SK-N-SH (cell line): ENCODE measurements at regions not wholly inside any gene's neighbourhood (a gene's known extent, or its start where the extent isn't known, plus 50 kb on each side); places are given as distances from the start of the nearest gene placed in this dataset.

Experiments used
- CTCF ChIA-PET: fragments of 300-600, 350-600 bp; formaldehyde crosslinking; extraction: SDS; loops from one replicate; lab custom pipeline; 2021; lab: Yijun Ruan, JAX
- POLR2A ChIA-PET: fragments of 350-600 bp; sonication (Branson Sonifier 250); formaldehyde crosslinking; extraction: SDS; loops from one replicate; lab custom pipeline; 2020; ENCODE audit warnings: antibody characterized with exemption, inconsistent platforms; lab: Yijun Ruan, JAX
- DNase-seq: peaks from one replicate; pipeline ENCODE4 v3.0.0; 2012
- H2AFZ ChIP-seq: fragments of 200-600 bp; sonication (generic); 2 replicates; pipeline ENCODE4 v1.8.1; 2016; ENCODE audit warnings: antibody characterized with exemption, mild to moderate bottlenecking, low read depth
- H3F3A ChIP-seq: fragments of 200-600 bp; sonication (generic); replicated peaks from 2 replicates; pipeline ENCODE3; 2016; ENCODE audit warnings: antibody characterized with exemption, mild to moderate bottlenecking; ENCODE audit not compliant: insufficient read depth
- H3K27ac ChIP-seq, 2 experiments: fragments of 200-500 bp in 1 of 2; fragments of 200-600 bp in 1 of 2; sonication (Bioruptor generic) in 1 of 2; sonication (generic), shearing (Covaris generic) in 1 of 2; 2 replicates each; pipeline versions ENCODE4 v1.5.1 to v1.6.1; 2014 to 2016; ENCODE audit warnings: low read depth in 2 of 2, inconsistent platforms in 1 of 2, low read length in 1 of 2, mild to moderate bottlenecking in 1 of 2, mixed read lengths in 1 of 2
- H3K27me3 ChIP-seq: fragments of 200-600 bp; sonication (generic), shearing (Covaris generic); 2 replicates; pipeline ENCODE4 v1.6.1; 2016; ENCODE audit warnings: mixed run types; ENCODE audit not compliant: insufficient read depth
- H3K36me3 ChIP-seq, 2 experiments: fragments of 200-500 bp in 1 of 2; fragments of 200-600 bp in 1 of 2; sonication (Bioruptor generic) in 1 of 2; sonication (generic) in 1 of 2; replicated peaks in 1 of 2; 2 replicates each; pipeline versions ENCODE3 to v1.5.1; 2014 to 2016; ENCODE audit warnings: low read length in 1 of 2, mild to moderate bottlenecking in 1 of 2; ENCODE audit not compliant: insufficient read depth in 2 of 2, control insufficient read depth in 1 of 2
- H3K4me1 ChIP-seq, 2 experiments: fragments of 200-500 bp in 1 of 2; fragments of 200-600 bp in 1 of 2; sonication (Bioruptor generic) in 1 of 2; sonication (generic), shearing (Covaris generic) in 1 of 2; 2 replicates each; pipeline versions ENCODE4 v1.5.1 to v1.6.1; 2014 to 2016; ENCODE audit warnings: low read depth in 1 of 2, low read length in 1 of 2, mixed run types in 1 of 2; ENCODE audit not compliant: insufficient read depth in 2 of 2, control insufficient read depth in 1 of 2
- H3K4me2 ChIP-seq: fragments of 200-600 bp; sonication (generic), shearing (Covaris generic); 2 replicates; pipeline ENCODE4 v1.6.1; 2017; ENCODE audit warnings: mixed run types
- H3K4me3 ChIP-seq, 2 experiments: fragments of 200-500 bp in 1 of 2; fragments of 200-600 bp in 1 of 2; sonication (Bioruptor generic) in 1 of 2; sonication (generic), shearing (Covaris generic) in 1 of 2; 2 replicates each; pipeline versions ENCODE4 v1.5.1 to v1.8.1; 2014 to 2016; ENCODE audit warnings: low read depth in 2 of 2, inconsistent platforms in 1 of 2, low read length in 1 of 2, mild to moderate bottlenecking in 1 of 2, mixed read lengths in 1 of 2, moderate library complexity in 1 of 2
- H3K79me2 ChIP-seq: fragments of 200-600 bp; sonication (generic); 2 replicates; pipeline ENCODE4 v1.8.1; 2017; ENCODE audit warnings: mild to moderate bottlenecking; ENCODE audit not compliant: insufficient read depth
- H3K9ac ChIP-seq: fragments of 200-600 bp; sonication (generic); 2 replicates; pipeline ENCODE4 v1.6.1; 2017; ENCODE audit warnings: mixed run types
- H3K9me2 ChIP-seq: fragments of 200-600 bp; sonication (generic); 2 replicates; pipeline ENCODE4 v1.6.1; 2017; ENCODE audit warnings: mixed run types
- H3K9me3 ChIP-seq: fragments of 200-600 bp; sonication (generic); 2 replicates; pipeline ENCODE4 v1.6.1; 2017; ENCODE audit warnings: mixed run types, mild to moderate bottlenecking, moderate library complexity
- H4K20me1 ChIP-seq: fragments of 200-600 bp; sonication (generic); 2 replicates; pipeline ENCODE4 v1.6.1; 2017; ENCODE audit warnings: mild to moderate bottlenecking, mixed run types; ENCODE audit not compliant: insufficient read depth
- CHD2 ChIP-seq: fragments of 150-350 bp; IDR thresholded peaks from 2 replicates; pipeline ENCODE4 v1.6.1; 2018; ENCODE audit warnings: low read length; ENCODE audit not compliant: partially characterized antibody
- ELF1 ChIP-seq: IDR thresholded peaks from 2 replicates; pipeline ENCODE4 v1.4.0; 2012
- EP300 ChIP-seq, 2 experiments: IDR thresholded peaks; 2 replicates each; pipeline versions ENCODE4 v1.4.0 to v1.6.1; 2012; ENCODE audit warnings: borderline replicate concordance in 1 of 2, low read depth in 1 of 2, low read length in 1 of 2
- FOXM1 ChIP-seq: IDR thresholded peaks from 2 replicates; pipeline ENCODE4 v1.4.0; 2012; ENCODE audit warnings: low read depth, mild to moderate bottlenecking
- GABPA ChIP-seq: IDR thresholded peaks from 2 replicates; pipeline ENCODE4 v1.4.0; 2012; ENCODE audit warnings: low read depth, mild to moderate bottlenecking
- JUND ChIP-seq: IDR thresholded peaks from 2 replicates; pipeline ENCODE4 v1.4.0; 2012
- MXI1 ChIP-seq: IDR thresholded peaks from 2 replicates; pipeline ENCODE4 v1.6.1; 2012; ENCODE audit warnings: mild to moderate bottlenecking, low read depth, low read length, improper control_type of control experiment
- NRF1 ChIP-seq: IDR thresholded peaks from 2 replicates; pipeline ENCODE4 v1.6.1; 2012; ENCODE audit warnings: low read depth, mild to moderate bottlenecking, low read length
- POLR2AphosphoS5 ChIP-seq: IDR thresholded peaks from 2 replicates; pipeline ENCODE4 v1.6.1; 2012; ENCODE audit warnings: low read depth, low read length
- RFX5 ChIP-seq: IDR thresholded peaks from 2 replicates; pipeline ENCODE4 v1.6.1; 2012; ENCODE audit warnings: mild to moderate bottlenecking, improper control_type of control experiment, low read length
- SIN3A ChIP-seq: IDR thresholded peaks from 2 replicates; pipeline ENCODE4 v1.6.1; 2012; ENCODE audit warnings: low read depth, mild to moderate bottlenecking, low read length, moderate library complexity, borderline replicate concordance
- TCF12 ChIP-seq: IDR thresholded peaks from 2 replicates; pipeline ENCODE4 v1.4.0; 2012
- TEAD4 ChIP-seq: IDR thresholded peaks from 2 replicates; pipeline ENCODE4 v1.4.0; 2012; ENCODE audit warnings: mild to moderate bottlenecking, borderline replicate concordance; ENCODE audit not compliant: insufficient read depth
- ZBTB33 ChIP-seq: IDR thresholded peaks from 2 replicates; pipeline ENCODE4 v1.4.0; 2012; ENCODE audit warnings: low read depth, borderline replicate concordance
- WGBS: methylation state at CpG from one replicate; pipeline ENCODE4 v1.1.6; 2017; ENCODE audit warnings: low lambda C conversion rate; 5-methylcytosine and 5-hydroxymethylcytosine counted together
- TF ChIP-seq, protein P1 (sequence below): IDR thresholded peaks from 2 replicates; pipeline ENCODE4 v1.4.0; 2012; ENCODE audit warnings: low read depth
- TF ChIP-seq, protein P2 (sequence below): IDR thresholded peaks from 2 replicates; pipeline ENCODE4 v1.4.0; 2012; ENCODE audit warnings: low read depth, borderline replicate concordance
- TF ChIP-seq, protein P3 (sequence below): IDR thresholded peaks from 2 replicates; pipeline ENCODE4 v1.6.1; 2012; ENCODE audit warnings: mild to moderate bottlenecking, low read depth, low read length, moderate library complexity

GRCh38 chr16:51719376-51719775 lies 568.3 kb upstream of the SALL1 start:
- no peaks in the 10 kb centered on the region for H3K9me3 ChIP-seq
- no peak overlapping the region for H3K4me3 ChIP-seq
- no peak for DNase-seq
- POLR2A ChIA-PET: no interaction called here
- H3F3A ChIP-seq: no peaks in the 10 kb centered on the region
- no peaks in the 10 kb centered on the region for H3K36me3 ChIP-seq
- H3K4me2 ChIP-seq: no peak overlapping the region
- H3K9ac ChIP-seq: no peak overlapping the region
- H2AFZ ChIP-seq: no peak overlapping the region
- CTCF ChIA-PET: no interaction called here
- no peaks in the 10 kb centered on the region; a peak in 1 of 4 replicates for H3K4me1 ChIP-seq
- whole genome bisulfite sequencing: 47% methylated on average over 3 of the region's 3 CpGs
- H3K27me3 ChIP-seq: no peaks in the 10 kb centered on the region
- TF ChIP-seq, protein P1, sequence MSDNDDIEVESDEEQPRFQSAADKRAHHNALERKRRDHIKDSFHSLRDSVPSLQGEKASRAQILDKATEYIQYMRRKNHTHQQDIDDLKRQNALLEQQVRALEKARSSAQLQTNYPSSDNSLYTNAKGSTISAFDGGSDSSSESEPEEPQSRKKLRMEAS: no peak
- TF ChIP-seq TCF12 (no peak), MXI1 (no peak), JUND (no peak), RFX5 (no peak)
- TF ChIP-seq, all 33 proteins: peak for 0
- Histone ChIP-seq H4K20me1 (no peaks in the 10 kb centered on the region), H3K9me2 (no peaks in the 10 kb centered on the region), H3K79me2 (no peaks in the 10 kb centered on the region), H3K27ac (no peak overlapping the region)

GRCh38 chr16:51716195-51716594 lies 565.1 kb upstream of the SALL1 start:
- Histone ChIP-seq H3K4me2 (no peak overlapping the region), H3K79me2 (no peaks in the 10 kb centered on the region), H3K9ac (no peak overlapping the region), H3K9me2 (no peaks in the 10 kb centered on the region), H3K27me3 (no peaks in the 10 kb centered on the region), H3K9me3 (no peaks in the 10 kb centered on the region), H3K36me3 (no peaks in the 10 kb centered on the region), H3K27ac (no peak overlapping the region), H3K4me3 (no peak overlapping the region), H4K20me1 (no peaks in the 10 kb centered on the region), H2AFZ (no peak overlapping the region), H3F3A (no peaks in the 10 kb centered on the region), H3K4me1 (no peaks in the 10 kb centered on the region)
- TF ChIP-seq, protein P1: no peak
- TF ChIP-seq JUND (no peak), NRF1 (no peak), EP300 (IDR thresholded peaks at IDR 0.05; ENCODE audit: borderline replicate concordance in 1 of 2, low read depth in 1 of 2, low read length in 1 of 2) (no peak), SIN3A (no peak), GABPA (no peak), TEAD4 (no peak), MXI1 (no peak)
- TF ChIP-seq, protein P2, sequence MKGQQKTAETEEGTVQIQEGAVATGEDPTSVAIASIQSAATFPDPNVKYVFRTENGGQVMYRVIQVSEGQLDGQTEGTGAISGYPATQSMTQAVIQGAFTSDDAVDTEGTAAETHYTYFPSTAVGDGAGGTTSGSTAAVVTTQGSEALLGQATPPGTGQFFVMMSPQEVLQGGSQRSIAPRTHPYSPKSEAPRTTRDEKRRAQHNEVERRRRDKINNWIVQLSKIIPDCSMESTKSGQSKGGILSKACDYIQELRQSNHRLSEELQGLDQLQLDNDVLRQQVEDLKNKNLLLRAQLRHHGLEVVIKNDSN: no peak
- 50% methylated on average over 1 of the region's 1 CpG for WGBS
- DNase-seq: no peak
- ChIA-PET CTCF (interaction anchor here (0.9 kb wide), 1 partner anchor 305 kb away, joined by 3 read pairs; no protein-coding TSS in a partner anchor), POLR2A (no interaction called here)

- Histone ChIP-seq H3K79me2 (no peaks in the 10 kb centered on the region), H3K9me3 (no peaks in the 10 kb centered on the region), H2AFZ (no peak overlapping the region), H3K27me3 (no peaks in the 10 kb centered on the region), H3K9me2 (no peaks in the 10 kb centered on the region), H3K4me2 (no peak overlapping the region), H3F3A (no peaks in the 10 kb centered on the region), H3K4me3 (no peak overlapping the region), H3K4me1 (peaks cover 0 to 3% of the 10 kb centered on the region in 2 experiments; a peak in 1 of 4 replicates), H4K20me1 (no peaks in the 10 kb centered on the region), H3K27ac (no peak overlapping the region), H3K36me3 (no peaks in the 10 kb centered on the region), H3K9ac (no peak overlapping the region)
- no peak for DNase-seq
- CTCF ChIA-PET: no interaction called here
- POLR2A ChIA-PET: no interaction called here
- 8% methylated on average over 2 of the region's 2 CpGs for WGBS
- TF ChIP-seq, protein P3, sequence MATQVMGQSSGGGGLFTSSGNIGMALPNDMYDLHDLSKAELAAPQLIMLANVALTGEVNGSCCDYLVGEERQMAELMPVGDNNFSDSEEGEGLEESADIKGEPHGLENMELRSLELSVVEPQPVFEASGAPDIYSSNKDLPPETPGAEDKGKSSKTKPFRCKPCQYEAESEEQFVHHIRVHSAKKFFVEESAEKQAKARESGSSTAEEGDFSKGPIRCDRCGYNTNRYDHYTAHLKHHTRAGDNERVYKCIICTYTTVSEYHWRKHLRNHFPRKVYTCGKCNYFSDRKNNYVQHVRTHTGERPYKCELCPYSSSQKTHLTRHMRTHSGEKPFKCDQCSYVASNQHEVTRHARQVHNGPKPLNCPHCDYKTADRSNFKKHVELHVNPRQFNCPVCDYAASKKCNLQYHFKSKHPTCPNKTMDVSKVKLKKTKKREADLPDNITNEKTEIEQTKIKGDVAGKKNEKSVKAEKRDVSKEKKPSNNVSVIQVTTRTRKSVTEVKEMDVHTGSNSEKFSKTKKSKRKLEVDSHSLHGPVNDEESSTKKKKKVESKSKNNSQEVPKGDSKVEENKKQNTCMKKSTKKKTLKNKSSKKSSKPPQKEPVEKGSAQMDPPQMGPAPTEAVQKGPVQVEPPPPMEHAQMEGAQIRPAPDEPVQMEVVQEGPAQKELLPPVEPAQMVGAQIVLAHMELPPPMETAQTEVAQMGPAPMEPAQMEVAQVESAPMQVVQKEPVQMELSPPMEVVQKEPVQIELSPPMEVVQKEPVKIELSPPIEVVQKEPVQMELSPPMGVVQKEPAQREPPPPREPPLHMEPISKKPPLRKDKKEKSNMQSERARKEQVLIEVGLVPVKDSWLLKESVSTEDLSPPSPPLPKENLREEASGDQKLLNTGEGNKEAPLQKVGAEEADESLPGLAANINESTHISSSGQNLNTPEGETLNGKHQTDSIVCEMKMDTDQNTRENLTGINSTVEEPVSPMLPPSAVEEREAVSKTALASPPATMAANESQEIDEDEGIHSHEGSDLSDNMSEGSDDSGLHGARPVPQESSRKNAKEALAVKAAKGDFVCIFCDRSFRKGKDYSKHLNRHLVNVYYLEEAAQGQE: no peak
- no peak for TF ChIP-seq ELF1
- no peak for TF ChIP-seq NRF1
- no peak for TF ChIP-seq CHD2
- no peak for TF ChIP-seq POLR2AphosphoS5
- TF ChIP-seq FOXM1: no peak
- TF ChIP-seq ZBTB33: no peak
Measured at GRCh38 chr16:51713502-51713901, 562.4 kb upstream of the SALL1 start.
